ACC112 (cell line): ENCODE measurements at regions not wholly inside any gene's neighbourhood (a gene's known extent, or its start where the extent isn't known, plus 50 kb on each side); places are given as distances from the start of the nearest gene placed in this dataset.

Experiments used
- H2AFZ ChIP-seq: fragments of 200-600 bp; sonication (generic); one replicate; pipeline ENCODE4 v1.6.0; 2017; ENCODE audit warnings: antibody characterized with exemption, low read length; ENCODE audit not compliant: unreplicated experiment
- H3K27ac ChIP-seq: fragments of 200-600 bp; sonication (generic); 2 replicates; pipeline ENCODE4 v1.5.1; 2014; ENCODE audit warnings: low read depth, mild to moderate bottlenecking, antibody characterized with exemption, low read length, moderate library complexity
- H3K27me3 ChIP-seq: fragments of 200-600 bp; sonication (generic); 2 replicates; pipeline ENCODE4 v1.6.1; 2014; ENCODE audit warnings: mild to moderate bottlenecking, antibody characterized with exemption, low read length, moderate library complexity, mixed read lengths; ENCODE audit not compliant: insufficient read depth
- H3K36me3 ChIP-seq: fragments of 200-600 bp; sonication (generic); 2 replicates; pipeline ENCODE4 v1.6.1; 2016; ENCODE audit warnings: mild to moderate bottlenecking, antibody characterized with exemption, low read length, moderate library complexity, mixed read lengths; ENCODE audit not compliant: insufficient read depth
- H3K4me1 ChIP-seq: fragments of 200-600 bp; sonication (generic); one replicate; pipeline ENCODE4 v1.6.1; 2016; ENCODE audit warnings: low read length, mixed read lengths; ENCODE audit not compliant: insufficient read depth, unreplicated experiment, control insufficient read depth
- H3K4me3 ChIP-seq: fragments of 200-600 bp; sonication (generic); 2 replicates; pipeline ENCODE4 v1.5.1; 2014; ENCODE audit warnings: mild to moderate bottlenecking, low read depth, low read length
- H3K79me2 ChIP-seq: fragments of 200-600 bp; sonication (generic); one replicate; pipeline ENCODE4 v1.6.0; 2016; ENCODE audit warnings: low read length; ENCODE audit not compliant: control insufficient read depth, unreplicated experiment, insufficient read depth

- Histone ChIP-seq H3K79me2 (no peaks in the 10 kb centered on the region), H3K4me3 (no peak overlapping the region), H2AFZ (no peak overlapping the region), H3K4me1 (no peaks in the 10 kb centered on the region), H3K27ac (no peak overlapping the region), H3K36me3 (no peaks in the 10 kb centered on the region), H3K27me3 (peaks cover 48% of the 10 kb centered on the region)
Observed at GRCh38 chr17:79338604-79339003, 264.0 kb downstream of the ENGASE start.

- Histone ChIP-seq H3K27ac (no peak overlapping the region), H3K27me3 (peaks cover 48% of the 10 kb centered on the region), H3K4me1 (no peaks in the 10 kb centered on the region)
Observed at GRCh38 chr17:79338152-79338551, 263.5 kb downstream of the ENGASE start.

GRCh38 chr17:79337053-79337452 is 262.4 kb downstream of the ENGASE start:
- H3K36me3 ChIP-seq, result no peaks in the 10 kb centered on the region
- H2AFZ ChIP-seq, result no peak overlapping the region
- H3K4me3 ChIP-seq, result no peak overlapping the region
- H3K4me1 ChIP-seq, result no peaks in the 10 kb centered on the region
- no peaks in the 10 kb centered on the region for H3K79me2 ChIP-seq
- H3K27me3 ChIP-seq, result peaks cover 48% of the 10 kb centered on the region
- H3K27ac ChIP-seq, result no peak overlapping the region

More at GRCh38 chr17:79338152-79338551, 263.5 kb downstream of the ENGASE start:
- no peaks in the 10 kb centered on the region for H3K36me3 ChIP-seq
- H3K79me2 ChIP-seq, result no peaks in the 10 kb centered on the region
- no peak overlapping the region for H2AFZ ChIP-seq
- no peak overlapping the region for H3K4me3 ChIP-seq

- Histone ChIP-seq H3K27me3 (peaks cover 47% of the 10 kb centered on the region), H2AFZ (no peak overlapping the region)
Observed at GRCh38 chr17:79335456-79335855, 260.8 kb downstream of the ENGASE start.

GRCh38 chr17:79332011-79332554 is 257.5 kb downstream of the ENGASE start:
- Histone ChIP-seq H3K27ac (no peak overlapping the region), H2AFZ (no peak overlapping the region), H3K27me3 (peaks cover 46% of the 10 kb centered on the region), H3K36me3 (no peaks in the 10 kb centered on the region), H3K4me3 (no peak overlapping the region), H3K79me2 (no peaks in the 10 kb centered on the region), H3K4me1 (no peaks in the 10 kb centered on the region)

More at GRCh38 chr17:79335456-79335855, 260.8 kb downstream of the ENGASE start:
- H3K4me3 ChIP-seq, result no peak overlapping the region
- no peaks in the 10 kb centered on the region for H3K4me1 ChIP-seq
- no peaks in the 10 kb centered on the region for H3K36me3 ChIP-seq
- no peak overlapping the region for H3K27ac ChIP-seq
- no peaks in the 10 kb centered on the region for H3K79me2 ChIP-seq

GRCh38 chr17:79331492-79331891 is 256.9 kb downstream of the ENGASE start:
- Histone ChIP-seq H3K79me2 (no peaks in the 10 kb centered on the region), H3K36me3 (no peaks in the 10 kb centered on the region), H3K27me3 (peaks cover 46% of the 10 kb centered on the region), H3K4me1 (no peaks in the 10 kb centered on the region), H3K27ac (no peak overlapping the region), H3K4me3 (no peak overlapping the region), H2AFZ (no peak overlapping the region)

- H3K27me3 ChIP-seq, result peaks cover 46% of the 10 kb centered on the region
- H3K4me1 ChIP-seq, result no peaks in the 10 kb centered on the region
- H3K27ac ChIP-seq, result no peak overlapping the region
- H2AFZ ChIP-seq, result no peak overlapping the region
- no peaks in the 10 kb centered on the region for H3K36me3 ChIP-seq
- no peaks in the 10 kb centered on the region for H3K79me2 ChIP-seq
- no peak overlapping the region for H3K4me3 ChIP-seq
Observed at GRCh38 chr17:79330696-79331095, 256.1 kb downstream of the ENGASE start.

GRCh38 chr17:79330229-79330628 is 255.6 kb downstream of the ENGASE start:
- Histone ChIP-seq H2AFZ (no peak overlapping the region), H3K27ac (no peak overlapping the region), H3K4me1 (no peaks in the 10 kb centered on the region), H3K4me3 (no peak overlapping the region), H3K27me3 (peaks cover 46% of the 10 kb centered on the region), H3K79me2 (no peaks in the 10 kb centered on the region), H3K36me3 (no peaks in the 10 kb centered on the region)

- no peak overlapping the region for H3K4me3 ChIP-seq
- no peaks in the 10 kb centered on the region for H3K4me1 ChIP-seq
- no peaks in the 10 kb centered on the region for H3K36me3 ChIP-seq
- no peaks in the 10 kb centered on the region for H3K79me2 ChIP-seq
- no peak overlapping the region for H3K27ac ChIP-seq
- peaks cover 46% of the 10 kb centered on the region for H3K27me3 ChIP-seq
- H2AFZ ChIP-seq, result no peak overlapping the region
Observed at GRCh38 chr17:79326814-79327213, 252.2 kb downstream of the ENGASE start.

- Histone ChIP-seq H3K79me2 (no peaks in the 10 kb centered on the region), H3K27me3 (peaks cover 42% of the 10 kb centered on the region), H3K4me1 (no peaks in the 10 kb centered on the region), H3K27ac (no peak overlapping the region), H3K36me3 (no peaks in the 10 kb centered on the region), H3K4me3 (no peak overlapping the region), H2AFZ (no peak overlapping the region)
Observed at GRCh38 chr17:79325709-79326430, 251.2 kb downstream of the ENGASE start.

- Histone ChIP-seq H3K4me3 (no peak overlapping the region), H3K4me1 (no peaks in the 10 kb centered on the region), H3K27me3 (peaks cover 38% of the 10 kb centered on the region), H3K36me3 (no peaks in the 10 kb centered on the region), H2AFZ (no peak overlapping the region), H3K79me2 (no peaks in the 10 kb centered on the region), H3K27ac (no peak overlapping the region)
Observed at GRCh38 chr17:79324194-79324593, 249.6 kb downstream of the ENGASE start.
